Fibroblast of lung (primary cell): ENCODE measurements at regions not wholly inside any gene's neighbourhood (a gene's known extent, or its start where the extent isn't known, plus 50 kb on each side); places are given as distances from the start of the nearest gene placed in this dataset.

Experiments used
- CTCF ChIP-seq, 2 donors: IDR thresholded peaks in 1 of 2; conservative IDR thresholded peaks in 1 of 2; 1 replicate in 1 of 2; 2 replicates in 1 of 2; pipeline ENCODE4 v1.5.1; 2011 to 2012; ENCODE audit warnings: low read length in 2 of 2, control low read depth in 1 of 2, inconsistent platforms in 1 of 2, low read depth in 1 of 2, mild to moderate bottlenecking in 1 of 2
- EZH2 ChIP-seq: IDR thresholded peaks from 2 replicates; pipeline ENCODE4 v1.5.1; 2012; ENCODE audit warnings: low read length, control low read depth, mild to moderate bottlenecking; ENCODE audit errors: missing control alignments

GRCh38 chr9:124126648-124127646 is 115.4 kb downstream of the LHX2 start:
- TF ChIP-seq CTCF (conservative IDR thresholded peaks at IDR 0.05 in 1 of 2, IDR thresholded peaks at IDR 0.05 in 1 of 2; ENCODE audit: low read depth in 1 of 2, low read length in 2 of 2) = peak; percentile 92 to 95
- no peak for TF ChIP-seq EZH2
